ENCODE measurements at regions not wholly inside any gene's neighbourhood (a gene's known extent, or its start where the extent isn't known, plus 50 kb on each side); places are given as distances from the start of the nearest gene placed in this dataset.

DNA sequence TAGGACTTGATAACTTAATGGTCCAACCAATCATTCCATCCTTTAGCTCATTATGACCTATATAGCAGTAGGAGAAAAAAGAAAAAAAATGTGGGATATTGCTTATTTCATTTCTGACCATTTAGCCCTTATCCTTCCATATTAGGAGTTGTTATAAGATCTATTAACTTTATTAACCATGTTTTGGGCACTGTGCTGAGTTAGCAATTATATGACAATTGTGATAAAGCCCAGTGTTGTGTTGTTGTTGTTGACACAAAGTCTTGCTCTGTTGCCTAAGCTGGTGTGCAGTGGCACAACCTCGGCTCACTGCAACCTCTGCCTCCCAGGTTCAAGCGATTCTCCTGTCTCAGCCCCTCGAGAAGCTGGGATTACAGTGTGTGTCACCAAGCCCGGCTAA lies 569.7 kb upstream of the FOXG1 start:
- Histone ChIP-seq H3K23ac (ENCODE audit: low read length) (no peak overlapping the region), H3K27ac (ENCODE audit: low read depth, low read length) (no peak overlapping the region), H3K14ac (ENCODE audit: low read length) (no peak overlapping the region), H3K79me2 (ENCODE audit: control insufficient read depth, insufficient read depth, low read length, poor library complexity) (no peaks in the 10 kb centered on the region), H3K4me3 (ENCODE audit: low read depth, low read length) (no peak overlapping the region), H3K27me3 (ENCODE audit: insufficient read depth, low read length) (no peaks in the 10 kb centered on the region), H4K91ac (ENCODE audit: low read depth, low read length) (no peak overlapping the region), H3K4me2 (ENCODE audit: low read length) (no peak overlapping the region), H2BK120ac (ENCODE audit: insufficient read depth, low read length, poor library complexity) (no peak overlapping the region), H3K4ac (ENCODE audit: low read depth, low read length) (no peak overlapping the region), H3K36me3 (ENCODE audit: control insufficient read depth in 1 of 2, insufficient read depth in 2 of 2, low read length in 2 of 2) (no peaks in the 10 kb centered on the region), H2BK12ac (ENCODE audit: low read length) (no peak overlapping the region), H2BK5ac (ENCODE audit: low read depth, low read length, poor library complexity) (no peak overlapping the region), H4K8ac (ENCODE audit: low read depth, low read length) (no peak overlapping the region), H2AFZ (ENCODE audit: insufficient read depth, low read length, poor library complexity) (no peak overlapping the region), H3K4me1 (ENCODE audit: control insufficient read depth in 1 of 2, insufficient read depth in 2 of 2, low read length in 2 of 2) (no peaks in the 10 kb centered on the region), H3K18ac (ENCODE audit: low read length) (no peak overlapping the region), H3K9ac (ENCODE audit: low read length) (no peak overlapping the region), H2AK5ac (ENCODE audit: low read length) (no peak overlapping the region), H3K79me1 (ENCODE audit: low read length) (no peaks in the 10 kb centered on the region), H3K9me3 (ENCODE audit: insufficient read depth, low read depth, low read length) (no peaks in the 10 kb centered on the region), H4K12ac (ENCODE audit: low read depth, low read length) (no peak overlapping the region)
- no peak for DNase-seq
- WGBS (ENCODE audit: extremely low coverage, insufficient coverage, insufficient read length) = no CpG with 5 or more reads among the region's 4 CpGs

DNA sequence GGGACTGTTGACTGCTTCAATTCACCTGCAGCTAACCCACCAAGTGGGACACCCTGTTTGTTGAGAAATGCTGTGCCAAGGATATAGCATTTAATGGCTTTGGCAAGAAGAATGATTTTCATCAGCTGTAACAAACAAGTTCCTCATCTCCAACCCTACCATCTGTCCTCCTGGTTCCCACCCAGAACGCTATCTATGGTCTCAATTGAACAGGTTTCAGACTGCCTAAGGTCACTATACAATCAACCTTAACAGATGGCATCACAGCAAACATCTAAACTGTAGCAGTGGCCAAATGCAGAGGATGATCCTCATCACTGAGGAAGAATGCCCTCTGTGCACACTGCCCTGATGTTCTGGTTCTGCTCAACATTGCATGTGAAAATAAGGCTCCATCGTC lies 546.2 kb upstream of the FOXG1 start:
- Histone ChIP-seq H3K27me3 (ENCODE audit: insufficient read depth, low read length) (no peaks in the 10 kb centered on the region), H3K18ac (ENCODE audit: low read length) (no peak overlapping the region), H2BK12ac (ENCODE audit: low read length) (no peak overlapping the region), H3K9me3 (ENCODE audit: insufficient read depth, low read depth, low read length) (no peaks in the 10 kb centered on the region), H3K79me2 (ENCODE audit: control insufficient read depth, insufficient read depth, low read length, poor library complexity) (no peaks in the 10 kb centered on the region), H2BK5ac (ENCODE audit: low read depth, low read length, poor library complexity) (no peak overlapping the region), H3K4me2 (ENCODE audit: low read length) (no peak overlapping the region), H3K4me1 (ENCODE audit: control insufficient read depth in 1 of 2, insufficient read depth in 2 of 2, low read length in 2 of 2) (no peaks in the 10 kb centered on the region), H3K4me3 (ENCODE audit: low read depth, low read length) (no peak overlapping the region), H4K12ac (ENCODE audit: low read depth, low read length) (no peak overlapping the region), H2AFZ (ENCODE audit: insufficient read depth, low read length, poor library complexity) (no peak overlapping the region), H3K36me3 (ENCODE audit: control insufficient read depth in 1 of 2, insufficient read depth in 2 of 2, low read length in 2 of 2) (no peaks in the 10 kb centered on the region), H3K23ac (ENCODE audit: low read length) (no peak overlapping the region), H3K4ac (ENCODE audit: low read depth, low read length) (no peak overlapping the region), H2BK120ac (ENCODE audit: insufficient read depth, low read length, poor library complexity) (no peak overlapping the region), H3K79me1 (ENCODE audit: low read length) (no peaks in the 10 kb centered on the region), H4K91ac (ENCODE audit: low read depth, low read length) (no peak overlapping the region), H3K14ac (ENCODE audit: low read length) (no peak overlapping the region), H3K27ac (ENCODE audit: low read depth, low read length) (no peak overlapping the region), H4K8ac (ENCODE audit: low read depth, low read length) (no peak overlapping the region), H2AK5ac (ENCODE audit: low read length) (no peak overlapping the region), H3K9ac (ENCODE audit: low read length) (no peak overlapping the region)
- WGBS (ENCODE audit: extremely low coverage, insufficient coverage, insufficient read length) = no CpG with 5 or more reads among the region's 2 CpGs
- DNase-seq = no peak

DNA sequence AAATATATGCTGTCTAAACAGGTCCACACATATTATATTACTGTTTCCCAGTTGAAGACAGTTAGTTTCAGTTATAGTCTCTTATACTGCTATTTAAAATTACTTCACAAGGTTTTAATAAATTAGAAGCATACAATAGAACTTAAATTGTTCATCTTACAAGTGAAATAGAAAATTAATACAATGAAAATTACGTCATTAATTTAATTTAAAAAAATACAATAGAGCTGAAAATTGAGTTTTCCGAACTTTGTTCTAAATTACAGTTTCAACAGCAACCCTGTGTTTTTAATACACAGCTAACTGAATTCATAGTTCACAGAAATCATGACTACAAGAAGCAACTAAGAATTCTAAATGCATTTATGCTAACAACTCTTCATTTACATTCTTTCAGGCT lies 525.7 kb upstream of the FOXG1 start:
- no CpG with 5 or more reads among the region's 2 CpGs for WGBS (ENCODE audit: extremely low coverage, insufficient coverage, insufficient read length)
- H3K14ac ChIP-seq (ENCODE audit: low read length) = no peak overlapping the region
- no peak overlapping the region for H2BK120ac ChIP-seq (ENCODE audit: insufficient read depth, low read length, poor library complexity)
- no peak overlapping the region for H3K4me3 ChIP-seq (ENCODE audit: low read depth, low read length)
- H3K4me1 ChIP-seq (ENCODE audit: control insufficient read depth in 1 of 2, insufficient read depth in 2 of 2, low read length in 2 of 2) = no peaks in the 10 kb centered on the region
- no peaks in the 10 kb centered on the region for H3K27me3 ChIP-seq (ENCODE audit: insufficient read depth, low read length)
- H2BK5ac ChIP-seq (ENCODE audit: low read depth, low read length, poor library complexity) = no peak overlapping the region
- H3K79me1 ChIP-seq (ENCODE audit: low read length) = no peaks in the 10 kb centered on the region
- no peak overlapping the region for H3K4me2 ChIP-seq (ENCODE audit: low read length)
- H3K9ac ChIP-seq (ENCODE audit: low read length) = no peak overlapping the region
- H2AFZ ChIP-seq (ENCODE audit: insufficient read depth, low read length, poor library complexity) = no peak overlapping the region
- H3K79me2 ChIP-seq (ENCODE audit: control insufficient read depth, insufficient read depth, low read length, poor library complexity) = no peaks in the 10 kb centered on the region
- no peak overlapping the region for H3K23ac ChIP-seq (ENCODE audit: low read length)
- no peak for DNase-seq
- H3K27ac ChIP-seq (ENCODE audit: low read depth, low read length) = no peak overlapping the region
- H2AK5ac ChIP-seq (ENCODE audit: low read length) = no peak overlapping the region
- no peak overlapping the region for H4K12ac ChIP-seq (ENCODE audit: low read depth, low read length)
- no peak overlapping the region for H3K18ac ChIP-seq (ENCODE audit: low read length)
- no peak overlapping the region for H2BK12ac ChIP-seq (ENCODE audit: low read length)
- peaks cover 2% of the 10 kb centered on the region for H3K9me3 ChIP-seq (ENCODE audit: insufficient read depth, low read depth, low read length)
- H4K8ac ChIP-seq (ENCODE audit: low read depth, low read length) = no peak overlapping the region
- H4K91ac ChIP-seq (ENCODE audit: low read depth, low read length) = no peak overlapping the region
- no peaks in the 10 kb centered on the region for H3K36me3 ChIP-seq (ENCODE audit: control insufficient read depth in 1 of 2, insufficient read depth in 2 of 2, low read length in 2 of 2)
- no peak overlapping the region for H3K4ac ChIP-seq (ENCODE audit: low read depth, low read length)

DNA sequence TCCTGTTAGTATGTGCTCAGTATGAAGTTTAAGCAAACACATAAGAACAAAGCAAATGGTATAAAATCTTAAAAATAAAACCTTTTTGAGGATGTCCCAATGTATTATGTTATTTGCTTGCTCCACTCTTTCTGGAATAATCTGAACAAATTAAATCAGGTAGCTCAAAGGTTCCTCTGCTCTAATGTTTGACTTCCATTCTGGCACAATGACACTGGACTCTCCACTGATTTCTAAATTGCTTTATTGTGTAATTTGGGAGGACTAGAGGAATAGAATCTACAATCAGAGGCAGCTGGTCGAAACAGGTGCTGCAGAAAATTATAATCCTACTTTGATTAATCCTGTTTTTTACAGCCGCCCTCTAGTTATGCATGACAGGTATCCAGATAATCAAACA lies 523.7 kb upstream of the FOXG1 start:
- WGBS (ENCODE audit: extremely low coverage, insufficient coverage, insufficient read length) = no CpG with 5 or more reads among the region's 2 CpGs
- no peak for DNase-seq

More for the DNA sequence above, 523.7 kb upstream of the FOXG1 start:
- Histone ChIP-seq H3K9me3 (ENCODE audit: insufficient read depth, low read depth, low read length) (peaks cover 2% of the 10 kb centered on the region), H3K4me3 (ENCODE audit: low read depth, low read length) (no peak overlapping the region), H2BK12ac (ENCODE audit: low read length) (no peak overlapping the region), H3K79me2 (ENCODE audit: control insufficient read depth, insufficient read depth, low read length, poor library complexity) (no peaks in the 10 kb centered on the region), H3K79me1 (ENCODE audit: low read length) (no peaks in the 10 kb centered on the region), H3K23ac (ENCODE audit: low read length) (no peak overlapping the region), H3K9ac (ENCODE audit: low read length) (no peak overlapping the region), H3K4me2 (ENCODE audit: low read length) (no peak overlapping the region), H3K18ac (ENCODE audit: low read length) (no peak overlapping the region), H3K14ac (ENCODE audit: low read length) (no peak overlapping the region), H3K4me1 (ENCODE audit: control insufficient read depth in 1 of 2, insufficient read depth in 2 of 2, low read length in 2 of 2) (no peaks in the 10 kb centered on the region), H3K4ac (ENCODE audit: low read depth, low read length) (no peak overlapping the region), H3K36me3 (ENCODE audit: control insufficient read depth in 1 of 2, insufficient read depth in 2 of 2, low read length in 2 of 2) (no peaks in the 10 kb centered on the region), H2BK5ac (ENCODE audit: low read depth, low read length, poor library complexity) (no peak overlapping the region), H4K91ac (ENCODE audit: low read depth, low read length) (no peak overlapping the region), H3K27ac (ENCODE audit: low read depth, low read length) (no peak overlapping the region), H2BK120ac (ENCODE audit: insufficient read depth, low read length, poor library complexity) (no peak overlapping the region), H3K27me3 (ENCODE audit: insufficient read depth, low read length) (no peaks in the 10 kb centered on the region), H4K8ac (ENCODE audit: low read depth, low read length) (no peak overlapping the region), H4K12ac (ENCODE audit: low read depth, low read length) (no peak overlapping the region), H2AFZ (ENCODE audit: insufficient read depth, low read length, poor library complexity) (no peak overlapping the region), H2AK5ac (ENCODE audit: low read length) (no peak overlapping the region)
